Stimulated activated CD8-positive, alpha-beta memory T cell treated with anti-CD3 and anti-CD28 coated beads, Interleukin-4, amount 100 ng/mL, for 1 hour (primary cell): ENCODE measurements at regions not wholly inside any gene's neighbourhood (a gene's known extent, or its start where the extent isn't known, plus 50 kb on each side); places are given as distances from the start of the nearest gene placed in this dataset.
"Not testable (repeated sequence)": the region's sequence is repeated elsewhere in the genome, so short reads cannot be mapped to it uniquely, and the experiment has no call there.

Source experiments
- DNase-seq, 2 donors: peaks; one replicate each; pipeline ENCODE4 v3.0.0-alpha.2; 2020; ENCODE audit warnings: low read depth in 2 of 2, low spot score in 1 of 2

DNA sequence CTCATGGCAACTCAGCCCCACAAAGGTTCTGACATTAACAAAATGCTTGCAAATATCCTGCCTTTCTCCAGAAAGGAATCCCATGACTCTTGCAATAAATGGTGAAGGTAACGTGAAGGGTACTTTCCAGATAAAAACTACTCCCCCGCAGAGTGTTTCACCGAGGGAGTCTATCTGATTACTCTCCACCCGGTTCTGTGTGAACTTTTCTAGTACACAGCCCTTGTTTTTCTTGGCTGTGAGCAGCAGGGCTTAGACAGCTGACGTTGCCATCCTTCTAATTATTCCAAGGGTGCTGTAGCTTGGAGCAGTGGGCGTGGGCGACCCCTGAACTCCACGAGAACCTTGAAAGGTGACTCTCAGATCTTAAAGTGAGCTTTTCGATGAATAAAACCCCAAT lies 276.0 kb upstream of the IRX4 start:
- no peak for DNase-seq

DNA sequence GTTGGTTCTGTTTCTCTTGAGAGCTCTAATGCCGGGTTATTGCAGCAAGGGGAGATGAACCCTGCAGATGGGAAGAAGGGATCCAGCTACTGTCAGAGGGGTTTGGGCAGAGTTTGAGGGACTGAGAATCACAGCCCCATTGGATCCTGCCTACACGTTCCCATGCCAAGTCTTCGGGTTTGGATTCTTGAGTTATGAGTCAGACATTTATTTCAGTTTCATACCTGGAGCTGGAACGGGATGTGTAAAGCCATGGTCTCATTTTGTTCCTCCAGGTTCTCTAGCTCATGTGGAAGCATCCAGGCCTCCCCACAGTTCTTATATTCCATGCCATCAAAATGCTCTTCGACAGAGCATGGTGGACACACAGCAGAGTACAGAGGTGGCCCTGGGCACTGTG lies 275.4 kb upstream of the IRX4 start:
- DNase-seq = no peak

DNA sequence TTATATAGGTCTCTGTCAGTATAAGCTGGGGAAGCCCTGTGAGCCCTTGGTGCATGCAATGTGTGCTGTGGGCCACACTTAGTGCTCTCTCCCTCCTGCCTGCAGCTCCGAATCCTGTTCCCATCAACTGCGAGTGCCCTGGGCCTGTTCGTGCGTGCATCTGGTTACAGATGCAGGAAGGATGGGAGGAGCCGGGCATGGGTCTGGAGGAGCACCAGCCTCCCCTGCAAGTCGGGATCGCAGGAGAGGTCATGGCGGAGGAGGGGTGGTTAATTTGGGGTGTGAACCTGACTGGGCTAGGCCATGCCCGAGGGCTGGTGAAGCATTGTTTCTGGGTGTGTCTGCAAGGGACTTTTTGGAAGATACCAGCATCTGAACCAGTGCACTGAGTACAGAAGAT lies 274.6 kb upstream of the IRX4 start:
- DNase-seq = no peak

DNA sequence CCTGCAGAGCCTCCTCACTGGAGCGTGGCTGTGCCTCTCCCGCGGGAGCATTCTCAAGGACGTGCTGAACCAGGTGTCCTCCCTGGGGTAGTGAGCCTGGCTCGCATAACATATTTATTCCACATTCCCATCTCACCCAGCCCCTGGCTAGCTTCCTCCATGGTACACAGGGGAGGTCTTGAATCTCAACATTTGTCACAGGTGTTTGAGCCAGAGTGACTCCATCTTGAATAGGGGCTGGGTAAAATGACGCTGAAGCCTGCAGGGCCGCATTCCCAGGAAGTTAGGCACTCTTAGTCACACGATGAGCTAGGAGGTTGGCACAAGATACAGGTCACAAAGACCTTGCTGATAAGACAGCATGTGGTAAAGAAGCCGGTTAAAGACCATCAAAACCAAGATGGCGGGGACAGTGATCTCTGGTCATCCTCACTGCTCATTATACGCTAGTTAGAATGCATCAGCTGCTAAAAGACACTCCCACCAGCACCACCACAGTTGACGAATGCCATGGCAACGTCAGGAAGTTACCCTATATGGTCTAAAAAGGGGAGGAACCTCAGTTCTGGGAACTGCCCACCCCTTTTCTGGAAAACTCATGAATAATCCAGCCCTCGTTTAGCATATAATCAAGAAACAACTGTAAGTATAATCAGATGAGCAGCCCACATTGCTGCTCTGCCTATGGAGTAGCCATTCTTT lies 273.8 kb upstream of the IRX4 start:
- no peak for DNase-seq

DNA sequence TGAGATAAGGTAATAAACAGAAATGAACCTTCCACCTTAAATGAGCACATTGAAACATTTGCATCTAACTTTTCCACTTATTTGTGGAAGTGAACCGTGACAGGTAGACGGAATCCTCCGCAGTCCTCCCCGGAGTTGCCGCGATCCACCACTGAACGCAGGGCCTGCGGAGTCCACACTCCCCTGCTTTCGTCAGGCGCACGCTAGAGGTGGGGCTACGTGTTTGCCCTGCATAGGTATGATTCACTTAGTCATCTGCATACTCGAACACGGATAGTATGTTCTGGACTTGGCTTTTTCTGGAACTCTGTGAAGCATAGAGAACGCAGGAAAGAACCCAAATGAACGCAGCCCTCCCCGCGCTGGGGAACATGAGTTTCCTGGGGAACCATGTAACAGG lies 272.8 kb upstream of the IRX4 start:
- DNase-seq = no peak

DNA sequence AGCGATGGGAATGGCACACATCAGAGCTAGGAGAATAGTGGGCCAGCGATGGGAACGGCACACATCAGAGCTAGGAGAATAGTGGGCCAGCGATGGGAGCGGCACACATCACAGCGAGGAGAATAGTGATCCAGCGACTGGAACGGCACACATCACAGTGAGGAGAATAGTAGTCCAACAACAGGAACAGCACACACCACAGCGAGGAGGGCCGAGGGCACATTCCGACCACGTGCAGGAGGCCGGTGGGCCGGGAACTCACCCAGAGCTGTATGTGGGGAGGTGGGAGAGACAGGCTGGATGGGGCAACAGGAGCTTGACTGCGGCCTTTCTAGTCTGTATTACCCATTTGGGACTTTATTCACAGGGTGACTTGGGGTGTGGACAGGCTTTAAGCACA lies 271.1 kb upstream of the IRX4 start:
- DNase-seq = no peak

DNA sequence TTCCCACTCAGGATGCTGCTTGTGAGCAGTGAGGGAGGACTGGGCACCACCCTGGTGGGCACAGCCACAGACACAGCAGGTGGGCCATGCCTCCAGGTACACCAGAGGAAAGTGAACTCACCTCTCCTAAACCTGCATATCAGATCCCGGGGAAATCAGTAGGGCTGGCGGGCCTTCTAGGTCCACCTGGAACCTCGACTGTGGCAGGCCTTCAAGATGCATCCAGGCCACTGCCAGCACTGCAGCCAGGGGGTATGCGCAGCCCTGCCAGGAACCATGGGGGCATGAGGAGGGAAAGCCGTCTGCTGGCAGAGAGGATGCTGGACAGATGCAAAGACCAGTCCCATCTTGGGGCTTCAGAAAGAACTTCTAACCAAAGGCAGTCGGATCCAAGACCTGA lies 270.6 kb upstream of the IRX4 start:
- DNase-seq = no peak

DNA sequence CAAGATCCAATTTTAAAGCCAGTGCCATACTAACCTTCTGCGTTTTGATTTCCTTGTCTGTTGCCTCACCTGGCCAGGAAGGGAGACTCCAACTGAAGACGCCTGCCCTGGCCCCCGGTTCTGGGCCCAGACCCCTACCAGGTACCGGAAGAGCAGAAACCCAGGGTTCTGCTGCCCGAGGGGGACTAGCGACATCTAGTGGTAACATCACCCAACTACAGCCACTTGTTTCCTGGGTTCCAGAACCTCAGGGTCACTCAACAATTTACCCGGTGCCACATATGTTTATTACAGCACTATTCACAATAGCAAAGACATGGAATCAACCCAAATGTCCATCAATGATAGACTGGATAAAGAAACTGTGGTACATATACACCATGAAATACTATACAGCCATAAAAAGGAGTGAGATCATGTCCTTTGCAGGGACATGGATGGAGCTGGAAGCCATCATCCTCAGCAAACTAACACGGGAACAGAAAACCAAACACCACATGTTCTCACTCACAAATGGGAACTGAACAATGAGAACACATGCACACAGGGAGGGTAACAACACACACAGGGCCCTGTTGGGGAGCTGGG lies 268.7 kb upstream of the IRX4 start:
- DNase-seq = not testable (repeated sequence)

DNA sequence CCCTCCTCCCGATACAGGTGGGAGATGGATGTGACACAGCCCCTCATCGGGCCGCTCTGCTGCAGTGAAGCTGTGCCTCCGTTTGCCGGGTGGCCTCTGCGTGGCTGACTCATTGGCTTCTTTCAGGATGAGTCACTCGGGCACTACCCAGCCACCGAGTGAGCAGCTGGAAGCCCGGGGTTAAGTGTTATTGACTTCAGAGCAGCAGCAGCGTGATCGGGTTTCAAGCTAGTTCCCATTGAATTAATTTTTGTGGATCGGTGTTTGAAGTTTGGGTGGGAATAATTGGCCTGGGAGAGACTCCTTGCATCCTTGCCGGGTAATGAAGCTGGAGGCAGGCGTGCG lies 266.4 kb upstream of the IRX4 start:
- no peak for DNase-seq

DNA sequence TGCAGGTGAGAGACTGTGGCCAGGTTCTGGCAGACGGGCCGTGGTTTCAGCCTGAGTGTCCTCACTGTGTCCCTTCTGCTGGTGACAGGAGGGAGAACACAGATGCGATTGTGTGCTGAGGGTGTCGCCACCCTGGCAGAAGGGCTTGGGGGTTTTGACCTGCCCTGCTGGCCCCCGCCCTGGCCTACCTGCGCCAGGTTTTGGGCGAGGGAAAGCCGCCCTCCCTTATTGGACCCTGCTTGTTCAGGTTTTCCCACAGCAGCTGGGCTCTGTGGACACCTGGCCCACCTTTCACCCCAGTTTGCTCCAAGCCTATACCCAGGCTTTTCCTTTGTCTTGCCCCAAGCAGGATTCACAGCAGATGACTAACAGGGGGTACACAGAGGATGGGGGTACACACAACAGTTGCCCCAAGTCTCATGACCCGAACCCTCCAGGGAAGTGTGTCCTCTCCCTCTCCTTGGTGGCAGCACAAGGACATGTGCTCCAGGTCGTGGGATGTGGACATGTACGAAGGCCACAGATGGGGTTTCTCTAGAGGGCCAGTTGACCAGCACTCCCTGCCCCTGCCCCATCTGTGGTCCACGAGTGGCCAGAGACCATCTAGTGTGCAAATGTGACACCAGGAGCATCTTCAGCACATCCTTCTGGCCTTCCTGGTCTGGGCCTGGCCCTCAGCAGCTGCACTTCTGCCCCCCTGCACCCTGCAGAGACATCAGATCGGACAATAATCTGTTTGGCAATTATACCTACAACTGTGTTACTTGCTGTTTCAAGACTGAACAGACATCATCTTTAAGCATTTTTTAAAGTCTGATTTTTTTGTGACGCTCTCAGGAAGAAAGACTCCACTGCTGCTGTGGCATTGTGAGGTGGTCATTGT lies 265.8 kb upstream of the IRX4 start:
- no peak for DNase-seq

DNA sequence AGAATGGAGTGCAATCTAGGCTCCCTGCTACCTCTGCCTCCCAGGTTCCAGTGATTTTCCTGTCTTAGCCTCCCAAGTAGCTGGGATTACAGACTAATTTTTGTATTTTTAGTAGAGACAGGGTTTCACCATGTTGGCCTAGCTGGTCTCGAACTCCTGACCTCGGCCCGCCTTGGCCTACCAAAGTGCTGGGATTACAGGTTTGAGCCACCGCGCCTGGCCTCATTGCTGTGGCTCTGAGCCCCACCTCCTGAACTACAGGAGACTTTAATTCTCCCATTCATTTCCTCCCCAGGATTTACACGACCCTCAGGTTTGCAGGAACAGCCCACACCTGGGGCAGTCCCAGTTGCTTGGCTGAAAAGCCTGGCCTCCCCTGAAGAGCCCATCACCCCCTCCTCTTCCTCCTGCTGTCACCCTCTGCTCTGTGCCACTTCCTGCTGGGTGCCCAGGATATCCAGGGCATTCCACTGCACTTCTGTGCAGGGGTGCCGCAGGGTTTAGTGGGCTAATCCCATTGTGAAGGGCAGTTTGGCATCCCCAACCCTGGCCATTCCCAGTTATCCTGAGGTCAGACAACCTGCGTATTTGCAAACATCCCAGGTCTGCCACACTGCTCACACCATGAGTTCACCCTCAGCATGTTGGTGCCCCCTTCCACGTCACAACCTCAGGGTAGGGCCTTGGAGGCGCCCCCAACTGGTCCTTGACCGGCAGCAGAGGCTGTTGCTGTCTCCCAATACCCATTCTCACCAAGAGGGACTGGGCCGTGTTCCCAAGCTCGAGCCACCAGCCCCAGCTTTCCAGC lies 265.0 kb upstream of the IRX4 start:
- DNase-seq = no peak

DNA sequence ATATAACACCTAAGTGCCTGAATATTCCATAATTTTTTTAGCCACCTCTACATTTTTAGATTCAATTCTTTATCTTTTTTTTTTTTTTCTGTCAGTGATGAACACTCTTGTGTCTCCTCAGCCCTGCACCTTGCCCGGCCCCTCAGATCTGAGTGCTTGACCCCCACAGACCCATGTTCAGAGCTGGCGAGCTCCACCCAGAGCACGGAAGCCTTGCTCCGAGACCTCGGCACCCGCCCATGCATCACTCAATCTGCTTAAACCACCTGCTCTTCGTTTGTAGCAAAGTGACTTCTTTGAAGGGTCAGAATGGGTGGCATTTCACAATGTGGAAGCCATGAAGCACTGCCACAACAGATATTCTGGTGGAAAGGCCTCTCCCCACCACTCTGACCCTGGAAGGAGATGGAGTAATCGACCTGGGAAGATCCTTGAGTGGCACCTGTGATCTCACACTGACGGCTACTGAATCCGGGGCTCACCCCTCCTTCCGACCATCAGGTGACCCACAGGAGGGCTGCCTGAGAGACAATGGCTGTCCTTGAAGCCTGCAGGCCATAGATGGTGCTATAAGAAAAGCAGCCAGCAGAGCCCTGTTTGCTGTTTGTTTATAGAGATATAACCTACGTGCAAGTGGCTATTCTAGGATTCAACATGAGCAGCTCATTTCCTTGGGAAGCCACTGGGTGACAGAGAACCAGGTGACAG lies 261.1 kb upstream of the IRX4 start:
- no peak for DNase-seq

DNA sequence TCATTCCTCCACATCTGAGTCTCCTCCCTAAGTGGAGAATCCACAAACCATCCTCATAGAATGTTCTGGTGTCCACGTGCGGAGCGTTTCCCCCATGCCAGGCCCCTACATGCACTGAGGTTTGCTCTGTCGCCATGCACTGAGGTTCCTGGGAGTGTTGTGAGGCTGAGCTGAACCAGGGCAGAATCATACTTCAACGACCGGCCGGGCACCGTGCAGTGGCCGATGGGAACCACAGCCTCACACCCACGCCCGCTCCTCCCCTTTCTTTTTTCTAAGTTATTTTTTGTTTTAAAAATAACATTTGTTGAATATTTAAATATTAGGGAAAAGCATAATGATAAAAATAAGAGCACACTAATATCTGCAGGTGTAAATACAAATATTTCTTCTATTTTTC lies 260.4 kb upstream of the IRX4 start:
- DNase-seq = no peak

DNA sequence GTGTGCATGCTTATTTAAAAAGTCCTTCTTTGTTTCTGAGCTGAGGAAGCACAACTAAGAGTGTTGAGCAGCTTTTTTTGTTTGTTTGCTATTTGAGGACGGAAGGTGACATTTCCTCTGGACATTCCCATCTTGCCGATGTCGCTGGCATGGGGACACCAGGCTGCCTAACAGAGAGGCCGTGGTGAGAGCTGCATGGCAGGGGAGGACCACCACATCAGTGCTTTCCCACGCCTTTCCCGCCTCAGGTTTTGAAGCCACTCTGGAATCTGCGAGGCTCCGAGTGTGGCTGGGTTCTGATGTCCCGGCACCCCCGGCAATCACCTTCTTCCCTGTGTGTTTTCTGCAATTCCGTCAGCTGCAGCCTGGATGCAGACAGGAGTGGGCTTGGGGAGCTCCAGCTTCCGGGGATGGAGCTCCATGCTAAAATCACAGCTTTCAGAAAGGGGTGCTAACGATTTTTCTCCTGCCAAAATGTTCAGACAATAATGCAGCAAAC lies 259.8 kb upstream of the IRX4 start:
- DNase-seq = no peak

DNA sequence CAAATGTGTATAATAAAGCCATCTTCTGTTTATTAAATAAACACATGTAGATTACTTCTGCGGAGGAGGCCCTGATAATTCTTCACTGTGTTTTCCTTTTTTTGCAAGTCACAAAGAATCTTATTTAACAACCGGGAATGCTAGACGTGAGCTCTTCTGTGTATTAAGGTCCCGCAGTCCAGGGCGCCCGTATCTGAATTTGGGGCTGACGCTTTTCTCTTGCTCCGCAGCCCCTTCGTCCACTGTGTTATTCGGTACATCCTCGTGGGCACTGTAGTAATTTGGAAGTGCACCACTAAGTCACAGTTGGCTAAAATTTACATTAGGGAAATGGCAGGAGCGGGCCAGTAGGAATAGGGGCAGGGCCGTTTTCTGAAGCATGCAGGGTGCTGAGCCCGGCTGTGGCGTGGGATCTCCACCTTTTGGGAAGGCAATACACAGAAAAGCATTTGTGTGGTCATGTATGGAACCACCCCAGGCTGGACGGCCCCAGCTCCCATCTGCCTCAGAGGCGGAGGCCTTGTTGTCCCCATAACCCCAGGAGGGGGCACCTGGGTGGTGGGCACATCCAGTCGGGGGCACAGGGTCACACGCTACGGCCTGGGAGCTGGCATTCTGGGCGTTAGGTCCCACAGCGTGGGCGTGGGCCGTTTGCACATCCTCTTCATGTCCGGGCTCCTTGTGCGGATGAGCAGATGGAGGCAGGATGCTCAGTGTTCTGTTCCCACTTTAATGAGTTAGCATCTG lies 258.7 kb upstream of the IRX4 start:
- DNase-seq = no peak

DNA sequence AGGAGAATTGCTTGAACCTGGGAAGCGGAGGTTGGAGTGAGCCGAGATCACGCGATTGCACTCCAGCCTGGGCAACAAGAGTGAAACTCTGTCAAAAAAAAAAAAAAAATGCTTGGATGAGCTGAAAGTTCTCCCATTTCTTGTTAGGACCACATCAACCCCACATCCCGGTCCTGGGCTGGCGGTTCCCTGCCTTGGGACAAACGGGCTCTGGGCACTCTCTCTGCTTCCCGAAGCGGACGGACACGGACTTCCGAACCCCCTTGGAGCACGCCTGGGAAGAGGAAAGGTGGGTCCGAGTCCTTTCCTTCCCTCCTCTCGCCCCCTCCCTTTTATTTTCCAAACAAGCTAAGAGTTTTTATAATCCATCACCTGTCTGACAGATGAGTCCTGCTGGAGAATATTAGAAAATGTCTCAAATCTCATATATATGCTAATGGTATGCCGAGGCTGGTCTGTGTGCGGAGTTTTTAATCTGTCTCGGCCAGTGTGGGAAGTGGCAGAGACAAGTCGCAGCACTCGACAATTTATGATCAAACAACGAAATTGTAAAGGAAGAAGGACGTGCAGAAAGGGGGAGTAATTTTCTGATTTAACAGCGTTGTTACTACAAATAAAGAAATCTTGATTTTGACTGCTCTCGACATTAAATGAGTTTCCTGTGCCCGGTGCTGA lies 257.9 kb upstream of the IRX4 start:
- DNase-seq = no peak

DNA sequence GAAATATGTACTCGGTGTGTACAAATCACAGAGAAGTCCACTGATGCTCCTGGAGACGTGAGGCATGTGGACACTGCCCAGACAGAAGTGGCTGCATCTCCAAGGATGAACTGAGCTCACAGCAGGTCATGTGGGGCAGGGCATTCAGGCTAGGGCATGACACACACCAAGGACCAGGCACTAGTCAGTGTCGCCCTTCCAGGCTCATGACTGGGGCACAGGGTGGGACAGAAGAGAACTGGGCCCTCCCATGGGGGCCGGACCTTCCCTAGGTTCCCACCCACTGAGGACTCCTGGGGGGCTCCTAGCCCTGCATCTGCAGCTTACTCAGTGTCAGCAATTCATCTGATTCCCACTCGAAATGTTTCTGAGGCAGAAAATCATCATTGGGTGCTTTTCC lies 256.8 kb upstream of the IRX4 start:
- DNase-seq = no peak

DNA sequence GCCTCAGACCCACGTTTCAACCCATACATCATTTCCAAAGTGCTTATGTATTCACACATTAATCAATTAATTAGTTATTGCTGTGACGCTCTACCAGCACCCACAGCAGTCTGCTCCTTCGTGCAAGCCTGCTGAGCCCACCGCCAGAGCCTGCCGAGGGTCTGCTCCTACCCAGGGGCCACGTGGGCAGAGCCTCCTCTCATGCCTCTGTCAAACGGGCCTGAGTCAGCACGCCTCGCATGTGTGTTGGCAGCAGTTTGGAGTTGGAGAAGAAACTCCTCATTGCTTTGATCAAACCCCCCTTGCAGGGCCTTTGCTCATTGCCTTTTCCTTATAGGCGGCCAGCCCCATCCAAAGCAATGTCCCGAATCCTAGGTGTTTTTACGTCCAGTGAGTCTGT lies 256.2 kb upstream of the IRX4 start:
- no peak for DNase-seq

DNA sequence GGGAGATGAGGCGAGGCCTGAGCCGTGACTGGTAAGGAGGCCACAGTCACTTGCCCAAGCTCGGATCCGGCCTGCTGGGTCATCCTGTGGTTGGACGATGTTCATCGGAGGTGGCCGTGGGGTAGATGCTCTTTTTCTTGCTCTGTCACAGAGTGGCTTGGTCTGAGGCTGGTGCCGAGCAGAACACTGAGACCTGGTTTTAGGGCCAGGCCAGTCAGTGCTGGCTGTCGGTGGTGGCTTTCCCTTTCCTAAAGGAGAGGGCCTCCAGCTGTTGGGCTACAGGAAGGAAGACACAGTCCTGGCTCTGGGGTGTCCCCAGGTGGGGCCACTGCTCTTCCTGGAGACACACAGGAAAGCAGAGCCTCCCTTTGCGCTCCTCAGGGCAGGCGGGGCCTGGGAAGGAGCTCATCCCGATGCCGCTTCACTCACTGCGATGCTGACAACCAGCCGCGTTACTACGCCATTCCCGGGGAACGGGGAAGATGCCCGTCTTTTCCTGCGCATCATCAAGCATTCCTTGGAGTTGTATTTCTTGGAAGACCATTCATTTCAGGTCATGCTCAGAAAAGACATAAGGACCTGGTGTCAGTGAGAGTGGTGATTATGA lies 254.8 kb upstream of the IRX4 start:
- no peak for DNase-seq
